ENCODE measurements at regions not wholly inside any gene's neighbourhood (a gene's known extent, or its start where the extent isn't known, plus 50 kb on each side); places are given as distances from the start of the nearest gene placed in this dataset.

DNA sequence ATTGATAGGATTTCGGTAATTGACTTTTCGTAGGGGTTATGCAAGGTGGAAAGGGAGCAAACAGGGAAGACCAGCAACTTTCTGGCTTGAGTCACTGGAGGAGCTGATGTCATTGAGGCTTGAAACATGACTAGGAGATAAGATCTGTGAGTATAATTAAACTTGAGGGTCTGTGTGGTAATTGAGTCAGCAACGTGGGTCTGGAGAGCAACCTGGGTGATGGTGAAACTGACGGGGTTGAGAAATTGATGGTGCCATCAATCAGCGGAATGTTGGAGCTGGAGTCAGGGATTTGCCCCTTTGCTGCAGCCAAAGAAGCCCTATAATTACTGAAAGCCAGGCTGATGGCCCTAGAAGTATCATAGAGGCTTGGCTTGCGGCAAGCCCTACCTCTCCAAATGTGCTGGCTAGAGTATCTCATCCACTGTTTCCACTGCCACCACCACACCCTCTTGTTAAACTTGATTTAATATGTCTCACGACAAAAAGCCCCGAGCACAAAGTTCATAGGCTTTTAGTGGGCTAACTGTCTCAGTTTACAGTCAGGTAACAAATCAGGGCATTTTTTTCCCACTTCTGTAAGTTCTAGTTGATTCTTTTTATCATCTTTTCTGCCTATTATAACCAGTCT is 186.9 kb upstream of the ELAC2 start:
- H3K27me3 ChIP-seq (ENCODE audit: low read depth, low read length), result no peaks in the 10 kb centered on the region
- no peaks in the 10 kb centered on the region for H3K36me3 ChIP-seq (ENCODE audit: control insufficient read depth in 1 of 2, insufficient read depth in 2 of 2, low read length in 2 of 2)
- H3K27ac ChIP-seq (ENCODE audit: low read length), result no peak overlapping the region
- no peak overlapping the region for H3K4me3 ChIP-seq (ENCODE audit: low read depth in 1 of 2, low read length in 2 of 2)
- H3K4me1 ChIP-seq (ENCODE audit: control insufficient read depth in 1 of 2, insufficient read depth in 2 of 2, low read length in 2 of 2), result no peaks in the 10 kb centered on the region
- no peaks in the 10 kb centered on the region for H3K9me3 ChIP-seq (ENCODE audit: control insufficient read depth in 1 of 2, low read length in 2 of 2)

DNA sequence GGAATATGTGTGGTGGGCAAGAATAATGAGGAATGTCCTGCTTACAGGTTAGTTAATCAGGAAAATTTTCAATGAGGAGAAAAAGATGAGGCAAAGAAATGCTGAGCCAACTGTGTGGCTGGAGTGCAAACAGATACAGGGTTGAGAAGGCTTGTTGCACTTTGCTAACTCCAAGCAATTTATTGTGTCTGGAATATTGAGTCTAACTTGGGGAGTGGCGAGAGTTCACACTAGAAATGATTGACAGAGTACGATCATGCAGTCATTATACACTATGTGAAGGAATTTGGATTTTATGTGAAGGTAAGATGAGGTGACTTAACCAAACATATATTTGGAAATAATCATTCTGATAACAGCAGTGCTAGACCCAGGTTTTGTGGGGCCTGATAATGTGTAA is 185.0 kb upstream of the ELAC2 start:
- Histone ChIP-seq H3K27me3 (ENCODE audit: low read depth, low read length) (no peaks in the 10 kb centered on the region), H3K9me3 (ENCODE audit: control insufficient read depth in 1 of 2, low read length in 2 of 2) (no peaks in the 10 kb centered on the region), H3K36me3 (ENCODE audit: control insufficient read depth in 1 of 2, insufficient read depth in 2 of 2, low read length in 2 of 2) (no peaks in the 10 kb centered on the region)

GRCh38 chr17:13200671-13201070 is 182.8 kb upstream of the ELAC2 start:
- no peaks in the 10 kb centered on the region for H3K27me3 ChIP-seq (ENCODE audit: low read depth, low read length)
- no peaks in the 10 kb centered on the region for H3K9me3 ChIP-seq (ENCODE audit: control insufficient read depth in 1 of 2, low read length in 2 of 2)
- H3K36me3 ChIP-seq (ENCODE audit: control insufficient read depth in 1 of 2, insufficient read depth in 2 of 2, low read length in 2 of 2), result no peaks in the 10 kb centered on the region
- H3K27ac ChIP-seq (ENCODE audit: low read length), result no peak overlapping the region
- no peaks in the 10 kb centered on the region for H3K4me1 ChIP-seq (ENCODE audit: control insufficient read depth in 1 of 2, insufficient read depth in 2 of 2, low read length in 2 of 2)
- no peak overlapping the region for H3K4me3 ChIP-seq (ENCODE audit: low read depth in 1 of 2, low read length in 2 of 2)

More for the DNA sequence above, 185.0 kb upstream of the ELAC2 start:
- Histone ChIP-seq H3K27ac (ENCODE audit: low read length) (no peak overlapping the region), H3K4me1 (ENCODE audit: control insufficient read depth in 1 of 2, insufficient read depth in 2 of 2, low read length in 2 of 2) (no peaks in the 10 kb centered on the region), H3K4me3 (ENCODE audit: low read depth in 1 of 2, low read length in 2 of 2) (no peak overlapping the region)

DNA sequence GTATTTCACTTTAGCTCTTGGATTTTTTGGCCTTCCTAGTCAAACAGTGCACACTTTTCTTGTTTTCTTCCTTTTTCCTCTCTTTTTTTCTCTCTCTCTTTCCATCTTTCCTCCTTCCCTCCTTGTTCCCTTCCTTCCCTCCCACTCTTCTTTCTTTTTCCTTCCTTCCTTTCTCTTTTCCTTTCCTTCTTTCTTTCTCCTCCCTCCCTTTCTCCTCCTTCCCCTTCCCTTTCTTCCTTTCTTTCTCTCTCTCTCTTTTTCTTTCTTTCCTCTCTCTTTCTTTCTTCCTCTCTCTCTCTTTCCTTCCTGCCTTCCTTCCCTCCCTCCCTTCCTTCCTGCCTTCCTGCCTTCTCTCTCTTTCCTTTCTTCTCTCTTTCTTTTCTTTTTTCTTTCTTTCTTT is 181.6 kb upstream of the ELAC2 start:
- no peak overlapping the region for H3K27ac ChIP-seq (ENCODE audit: low read length)
- H3K9me3 ChIP-seq (ENCODE audit: control insufficient read depth in 1 of 2, low read length in 2 of 2), result no peaks in the 10 kb centered on the region
- no peaks in the 10 kb centered on the region for H3K4me1 ChIP-seq (ENCODE audit: control insufficient read depth in 1 of 2, insufficient read depth in 2 of 2, low read length in 2 of 2)
- H3K36me3 ChIP-seq (ENCODE audit: control insufficient read depth in 1 of 2, insufficient read depth in 2 of 2, low read length in 2 of 2), result no peaks in the 10 kb centered on the region
- no peak overlapping the region for H3K4me3 ChIP-seq (ENCODE audit: low read depth in 1 of 2, low read length in 2 of 2)
- no peaks in the 10 kb centered on the region for H3K27me3 ChIP-seq (ENCODE audit: low read depth, low read length)

DNA sequence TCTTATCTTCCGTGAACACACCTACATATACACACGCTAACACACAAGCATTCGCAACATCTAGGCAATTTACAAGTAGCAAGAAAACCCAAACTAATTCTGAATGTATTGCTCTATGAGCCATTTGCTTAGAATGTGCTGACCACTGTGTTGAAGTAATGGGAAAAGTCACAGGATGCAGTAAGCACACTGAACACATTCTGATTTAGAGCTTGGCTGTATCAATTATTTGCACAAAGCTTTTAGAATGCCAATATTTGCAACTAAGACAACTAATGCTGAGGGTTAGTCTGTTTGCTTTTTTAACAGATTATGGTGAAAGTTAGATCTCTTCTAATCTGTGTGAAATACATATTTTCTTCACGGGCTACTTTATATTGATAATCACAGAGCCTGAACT is 179.8 kb upstream of the ELAC2 start:
- Histone ChIP-seq H3K9me3 (ENCODE audit: control insufficient read depth in 1 of 2, low read length in 2 of 2) (no peaks in the 10 kb centered on the region), H3K36me3 (ENCODE audit: control insufficient read depth in 1 of 2, insufficient read depth in 2 of 2, low read length in 2 of 2) (no peaks in the 10 kb centered on the region), H3K27me3 (ENCODE audit: low read depth, low read length) (no peaks in the 10 kb centered on the region), H3K4me3 (ENCODE audit: low read depth in 1 of 2, low read length in 2 of 2) (no peak overlapping the region), H3K4me1 (ENCODE audit: control insufficient read depth in 1 of 2, insufficient read depth in 2 of 2, low read length in 2 of 2) (no peaks in the 10 kb centered on the region), H3K27ac (ENCODE audit: low read length) (no peak overlapping the region)

GRCh38 chr17:13194887-13195286 is 177.1 kb upstream of the ELAC2 start:
- Histone ChIP-seq H3K27me3 (ENCODE audit: low read depth, low read length) (no peaks in the 10 kb centered on the region), H3K4me1 (ENCODE audit: control insufficient read depth in 1 of 2, insufficient read depth in 2 of 2, low read length in 2 of 2) (no peaks in the 10 kb centered on the region), H3K4me3 (ENCODE audit: low read depth in 1 of 2, low read length in 2 of 2) (no peak overlapping the region), H3K27ac (ENCODE audit: low read length) (no peak overlapping the region), H3K36me3 (ENCODE audit: control insufficient read depth in 1 of 2, insufficient read depth in 2 of 2, low read length in 2 of 2) (no peaks in the 10 kb centered on the region), H3K9me3 (ENCODE audit: control insufficient read depth in 1 of 2, low read length in 2 of 2) (no peaks in the 10 kb centered on the region)

- no peaks in the 10 kb centered on the region for H3K27me3 ChIP-seq (ENCODE audit: low read depth, low read length)
- no peaks in the 10 kb centered on the region for H3K4me1 ChIP-seq (ENCODE audit: control insufficient read depth in 1 of 2, insufficient read depth in 2 of 2, low read length in 2 of 2)
- H3K36me3 ChIP-seq (ENCODE audit: control insufficient read depth in 1 of 2, insufficient read depth in 2 of 2, low read length in 2 of 2), result no peaks in the 10 kb centered on the region
- H3K4me3 ChIP-seq (ENCODE audit: low read depth in 1 of 2, low read length in 2 of 2), result no peak overlapping the region
- no peak overlapping the region for H3K27ac ChIP-seq (ENCODE audit: low read length)
- H3K9me3 ChIP-seq (ENCODE audit: control insufficient read depth in 1 of 2, low read length in 2 of 2), result peaks cover 0 to 5% of the 10 kb centered on the region in 2 donors
Observed at GRCh38 chr17:13182854-13183253, 165.0 kb upstream of the ELAC2 start.

- Histone ChIP-seq H3K27ac (ENCODE audit: low read length) (no peak overlapping the region), H3K36me3 (ENCODE audit: control insufficient read depth in 1 of 2, insufficient read depth in 2 of 2, low read length in 2 of 2) (no peaks in the 10 kb centered on the region), H3K9me3 (ENCODE audit: control insufficient read depth in 1 of 2, low read length in 2 of 2) (peaks cover 0 to 5% of the 10 kb centered on the region in 2 donors), H3K27me3 (ENCODE audit: low read depth, low read length) (no peaks in the 10 kb centered on the region), H3K4me1 (ENCODE audit: control insufficient read depth in 1 of 2, insufficient read depth in 2 of 2, low read length in 2 of 2) (no peaks in the 10 kb centered on the region), H3K4me3 (ENCODE audit: low read depth in 1 of 2, low read length in 2 of 2) (no peak overlapping the region)
Observed at GRCh38 chr17:13182450-13182849, 164.6 kb upstream of the ELAC2 start.

DNA sequence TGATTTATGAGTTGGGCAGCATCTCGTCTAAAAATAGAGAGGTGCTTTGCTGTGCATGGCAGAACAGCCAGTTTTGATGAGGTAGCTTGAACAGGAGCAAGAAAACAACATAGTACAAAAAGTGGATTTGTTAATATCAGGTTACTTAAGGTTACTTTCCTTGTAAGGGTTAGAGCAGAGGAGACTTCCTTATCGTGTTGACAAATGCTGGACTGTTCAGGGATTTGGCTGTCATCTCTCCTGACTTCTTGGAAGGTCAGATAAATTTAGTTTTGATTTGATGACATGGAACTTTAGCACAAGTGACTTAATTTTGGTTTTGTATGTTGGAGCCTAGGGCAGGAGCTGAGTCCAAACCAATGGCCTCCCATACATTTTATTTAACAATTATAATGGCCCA is 163.9 kb upstream of the ELAC2 start:
- Histone ChIP-seq H3K4me1 (ENCODE audit: control insufficient read depth in 1 of 2, insufficient read depth in 2 of 2, low read length in 2 of 2) (no peaks in the 10 kb centered on the region), H3K4me3 (ENCODE audit: low read depth in 1 of 2, low read length in 2 of 2) (no peak overlapping the region), H3K27me3 (ENCODE audit: low read depth, low read length) (no peaks in the 10 kb centered on the region), H3K9me3 (ENCODE audit: control insufficient read depth in 1 of 2, low read length in 2 of 2) (peaks cover 0 to 5% of the 10 kb centered on the region in 2 donors), H3K27ac (ENCODE audit: low read length) (no peak overlapping the region), H3K36me3 (ENCODE audit: control insufficient read depth in 1 of 2, insufficient read depth in 2 of 2, low read length in 2 of 2) (no peaks in the 10 kb centered on the region)

DNA sequence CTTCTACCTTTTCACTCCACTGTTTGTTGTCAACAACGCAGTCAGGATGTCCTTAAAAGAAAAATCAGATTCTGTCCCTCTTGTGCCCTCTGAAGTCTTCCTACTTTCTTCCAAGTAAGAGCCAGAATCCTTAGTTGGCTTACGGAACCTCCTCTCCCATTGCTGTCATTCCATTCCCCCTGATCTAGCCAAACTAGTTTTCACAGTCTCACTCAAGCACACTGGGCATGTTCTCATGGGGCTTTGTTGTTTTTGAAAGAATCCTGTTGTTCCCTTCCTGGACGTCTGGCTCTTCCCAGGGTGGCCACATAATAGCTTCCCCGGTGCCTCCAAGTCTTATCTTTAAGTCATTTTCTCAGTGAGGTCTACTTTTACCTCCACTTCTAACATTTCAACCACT is 158.6 kb upstream of the ELAC2 start:
- H3K27ac ChIP-seq (ENCODE audit: low read length), result no peak overlapping the region
- no peaks in the 10 kb centered on the region for H3K27me3 ChIP-seq (ENCODE audit: low read depth, low read length)
- H3K9me3 ChIP-seq (ENCODE audit: control insufficient read depth in 1 of 2, low read length in 2 of 2), result peaks cover 3 to 18% of the 10 kb centered on the region in 2 donors
- no peaks in the 10 kb centered on the region for H3K4me1 ChIP-seq (ENCODE audit: control insufficient read depth in 1 of 2, insufficient read depth in 2 of 2, low read length in 2 of 2)
- H3K4me3 ChIP-seq (ENCODE audit: low read depth in 1 of 2, low read length in 2 of 2), result no peak overlapping the region
- H3K36me3 ChIP-seq (ENCODE audit: control insufficient read depth in 1 of 2, insufficient read depth in 2 of 2, low read length in 2 of 2), result no peaks in the 10 kb centered on the region

- Histone ChIP-seq H3K4me3 (ENCODE audit: low read depth in 1 of 2, low read length in 2 of 2) (no peak overlapping the region), H3K36me3 (ENCODE audit: control insufficient read depth in 1 of 2, insufficient read depth in 2 of 2, low read length in 2 of 2) (no peaks in the 10 kb centered on the region), H3K27ac (ENCODE audit: low read length) (no peak overlapping the region), H3K4me1 (ENCODE audit: control insufficient read depth in 1 of 2, insufficient read depth in 2 of 2, low read length in 2 of 2) (no peaks in the 10 kb centered on the region), H3K9me3 (ENCODE audit: control insufficient read depth in 1 of 2, low read length in 2 of 2) (peaks cover 4 to 30% of the 10 kb centered on the region in 2 donors), H3K27me3 (ENCODE audit: low read depth, low read length) (no peaks in the 10 kb centered on the region)
Observed at GRCh38 chr17:13171790-13172189, 154.0 kb upstream of the ELAC2 start.

DNA sequence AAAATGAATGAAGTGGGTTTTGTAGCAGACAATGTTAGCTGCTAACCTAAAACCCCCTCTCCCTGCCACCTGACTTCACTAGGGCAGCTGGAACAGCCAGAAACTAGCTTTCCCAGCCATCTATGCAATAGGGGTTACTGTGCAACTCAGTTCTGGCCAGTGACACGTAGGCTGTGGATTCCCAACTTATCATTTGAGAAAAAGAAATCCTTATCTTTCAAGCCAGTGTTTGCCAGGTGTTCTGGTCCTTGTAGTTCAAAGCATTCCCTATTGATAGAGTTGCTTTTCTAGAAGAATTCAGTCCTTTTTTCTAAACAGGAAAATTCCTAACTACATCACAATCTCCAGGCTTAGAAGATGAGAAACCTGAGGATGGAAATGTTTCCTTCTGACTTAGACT is 144.5 kb upstream of the ELAC2 start:
- H3K27ac ChIP-seq (ENCODE audit: low read length), result no peak overlapping the region
- H3K9me3 ChIP-seq (ENCODE audit: control insufficient read depth in 1 of 2, low read length in 2 of 2), result no peaks in the 10 kb centered on the region
- no peaks in the 10 kb centered on the region for H3K27me3 ChIP-seq (ENCODE audit: low read depth, low read length)
- no peaks in the 10 kb centered on the region for H3K36me3 ChIP-seq (ENCODE audit: control insufficient read depth in 1 of 2, insufficient read depth in 2 of 2, low read length in 2 of 2)
- no peak overlapping the region for H3K4me3 ChIP-seq (ENCODE audit: low read depth in 1 of 2, low read length in 2 of 2)
- H3K4me1 ChIP-seq (ENCODE audit: control insufficient read depth in 1 of 2, insufficient read depth in 2 of 2, low read length in 2 of 2), result no peaks in the 10 kb centered on the region

Data from muscle layer of duodenum (tissue), 2 donors.